Upper lobe of right lung (tissue), 1 donor: ENCODE measurements at regions not wholly inside any gene's neighbourhood (a gene's known extent, or its start where the extent isn't known, plus 50 kb on each side); places are given as distances from the start of the nearest gene placed in this dataset.
A peak's percentile ranks its signal among the peaks of the same experiment; 100 is the strongest.

Source experiments
- ATAC-seq: fragments of 200-7000 bp; cut with Tn5 transposase; one replicate; pipeline ENCODE4 v1.9.1; 2020; ENCODE audit warnings: mild to moderate bottlenecking, moderate library complexity
- DNase-seq: peaks from one replicate; pipeline ENCODE4 v3.0.0-alpha.2; 2020
- H3K27ac ChIP-seq: fragments of 200-600 bp; one replicate; pipeline ENCODE4 v1.8.0; 2022
- H3K27me3 ChIP-seq: fragments of 200-600 bp; one replicate; pipeline ENCODE4 v1.8.0; 2022; ENCODE audit warnings: mild to moderate bottlenecking
- H3K36me3 ChIP-seq: fragments of 200-600 bp; one replicate; pipeline ENCODE4 v1.8.0; 2022
- H3K4me1 ChIP-seq: fragments of 200-600 bp; one replicate; pipeline ENCODE4 v1.8.0; 2022
- H3K4me3 ChIP-seq: fragments of 200-600 bp; one replicate; pipeline ENCODE4 v1.8.0; 2022; ENCODE audit warnings: mild to moderate bottlenecking
- H3K9me3 ChIP-seq: fragments of 200-600 bp; one replicate; pipeline ENCODE4 v1.8.0; 2022
- intact Hi-C: fragments of 100-400 bp; cut with DNase I; formaldehyde crosslinking; loops from one replicate; pipeline ENCODE4 v1.11.0; 2022
- TF ChIP-seq, protein P1 (sequence below): fragments of 200-600 bp; IDR thresholded peaks from one replicate; pipeline ENCODE4 v1.8.0; 2022; ENCODE audit warnings: antibody characterized with exemption
- donor health status: DM: no; HTN: yes; CAD: no; lungs with severe emphysema.

GRCh38 chr1:101307985-101308689, 71.3 kb downstream of the S1PR1 start:
- Histone ChIP-seq H3K4me3 (no peak overlapping the region), H3K4me1 (peaks cover 16% of the 10 kb centered on the region), H3K9me3 (no peaks in the 10 kb centered on the region), H3K27me3 (peaks cover 5% of the 10 kb centered on the region), H3K36me3 (no peaks in the 10 kb centered on the region), H3K27ac (no peak overlapping the region)
- ATAC-seq (no peak), DNase-seq (no peak)
- TF ChIP-seq, protein P1, sequence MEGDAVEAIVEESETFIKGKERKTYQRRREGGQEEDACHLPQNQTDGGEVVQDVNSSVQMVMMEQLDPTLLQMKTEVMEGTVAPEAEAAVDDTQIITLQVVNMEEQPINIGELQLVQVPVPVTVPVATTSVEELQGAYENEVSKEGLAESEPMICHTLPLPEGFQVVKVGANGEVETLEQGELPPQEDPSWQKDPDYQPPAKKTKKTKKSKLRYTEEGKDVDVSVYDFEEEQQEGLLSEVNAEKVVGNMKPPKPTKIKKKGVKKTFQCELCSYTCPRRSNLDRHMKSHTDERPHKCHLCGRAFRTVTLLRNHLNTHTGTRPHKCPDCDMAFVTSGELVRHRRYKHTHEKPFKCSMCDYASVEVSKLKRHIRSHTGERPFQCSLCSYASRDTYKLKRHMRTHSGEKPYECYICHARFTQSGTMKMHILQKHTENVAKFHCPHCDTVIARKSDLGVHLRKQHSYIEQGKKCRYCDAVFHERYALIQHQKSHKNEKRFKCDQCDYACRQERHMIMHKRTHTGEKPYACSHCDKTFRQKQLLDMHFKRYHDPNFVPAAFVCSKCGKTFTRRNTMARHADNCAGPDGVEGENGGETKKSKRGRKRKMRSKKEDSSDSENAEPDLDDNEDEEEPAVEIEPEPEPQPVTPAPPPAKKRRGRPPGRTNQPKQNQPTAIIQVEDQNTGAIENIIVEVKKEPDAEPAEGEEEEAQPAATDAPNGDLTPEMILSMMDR: no peak
- intact Hi-C loops: no loop called here

GRCh38 chr1:101308935-101309333, 72.1 kb downstream of the S1PR1 start:
- intact Hi-C loops: no loop called here
- H3K27ac ChIP-seq: no peak overlapping the region

GRCh38 chr1:101309334-101310311, 72.8 kb downstream of the S1PR1 start:
- peaks cover 16% of the 10 kb centered on the region for H3K4me1 ChIP-seq
- intact Hi-C loops: no loop called here
- ATAC-seq: peak; percentile 86

More at GRCh38 chr1:101308935-101309333, 72.1 kb downstream of the S1PR1 start:
- Histone ChIP-seq H3K4me1 (peaks cover 16% of the 10 kb centered on the region), H3K9me3 (no peaks in the 10 kb centered on the region), H3K27me3 (peaks cover 5% of the 10 kb centered on the region), H3K4me3 (no peak overlapping the region), H3K36me3 (no peaks in the 10 kb centered on the region)
- TF ChIP-seq, protein P1: no peak
- ATAC-seq: no peak
- DNase-seq: no peak

DNA sequence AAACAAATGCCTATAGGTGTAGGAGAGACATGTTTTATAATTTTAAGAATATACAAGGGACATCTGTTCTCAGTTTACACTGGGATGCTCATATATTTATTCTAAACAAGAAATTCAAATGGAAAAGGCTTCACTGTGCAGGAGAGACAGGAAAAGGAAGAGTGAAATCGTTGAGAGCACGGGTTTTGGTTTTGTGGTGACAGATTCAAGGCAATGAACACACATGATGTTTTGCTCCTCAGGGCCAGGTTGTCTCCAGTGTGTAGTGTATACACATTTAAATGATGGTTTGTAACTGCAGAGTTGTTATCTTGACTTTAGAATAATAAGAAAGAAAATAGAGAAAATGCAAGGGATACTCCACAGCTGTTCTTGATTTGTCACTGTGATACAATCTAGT, 73.7 kb downstream of the S1PR1 start:
- DNase-seq: no peak
- H3K27ac ChIP-seq: no peak overlapping the region
- H3K9me3 ChIP-seq: no peaks in the 10 kb centered on the region
- no peak overlapping the region for H3K4me3 ChIP-seq
- peaks cover 16% of the 10 kb centered on the region for H3K4me1 ChIP-seq
- no peaks in the 10 kb centered on the region for H3K36me3 ChIP-seq
- intact Hi-C loops: no loop called here
- TF ChIP-seq, protein P1: no peak
- ATAC-seq: no peak
- peaks cover 5% of the 10 kb centered on the region for H3K27me3 ChIP-seq

More at GRCh38 chr1:101309334-101310311, 72.8 kb downstream of the S1PR1 start:
- Histone ChIP-seq H3K9me3 (no peaks in the 10 kb centered on the region), H3K27ac (peak overlapping the region; percentile 25), H3K27me3 (peaks cover 5% of the 10 kb centered on the region), H3K36me3 (no peaks in the 10 kb centered on the region), H3K4me3 (peak overlapping the region; percentile 51)
- DNase-seq: peak; percentile 74
- TF ChIP-seq, protein P1: peak; percentile 85

DNA sequence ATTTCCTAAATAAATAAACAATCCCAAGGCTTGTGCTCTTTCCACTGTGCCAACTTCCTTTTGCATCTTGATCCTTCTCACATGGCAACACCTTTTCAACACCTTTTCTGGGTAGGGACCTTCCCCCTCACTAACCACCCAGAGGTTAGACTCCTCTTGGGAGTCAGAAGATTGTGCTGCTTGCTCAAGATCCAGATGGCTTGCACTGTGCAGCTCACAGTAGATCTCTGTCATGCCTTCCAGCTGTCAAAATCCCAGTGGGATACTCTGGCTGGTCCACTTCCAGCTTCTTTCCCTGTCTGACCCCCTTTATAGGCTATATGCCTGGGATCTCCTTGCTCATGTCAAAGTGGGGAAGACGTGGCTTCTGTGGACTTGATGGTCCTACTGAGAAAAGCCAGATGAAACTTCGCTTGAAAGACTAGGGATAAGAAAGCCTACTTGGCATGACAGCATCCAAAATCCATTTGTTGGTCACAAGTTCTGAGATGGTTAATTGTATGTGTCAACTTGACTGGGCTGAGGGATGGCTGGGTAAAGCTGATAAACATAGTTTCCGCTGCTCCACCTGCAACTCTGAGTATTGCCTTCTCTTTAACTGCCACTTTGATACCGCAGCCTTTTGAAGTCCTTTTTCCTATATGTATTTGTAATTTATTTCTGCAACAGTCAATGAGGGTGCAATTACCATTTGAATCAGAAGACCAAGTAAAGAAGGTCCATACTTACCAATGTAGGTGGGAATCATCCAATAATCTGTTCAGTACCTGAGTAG, 74.5 kb downstream of the S1PR1 start:
- Histone ChIP-seq H3K27ac (no peak overlapping the region), H3K9me3 (no peaks in the 10 kb centered on the region), H3K36me3 (no peaks in the 10 kb centered on the region), H3K4me3 (no peak overlapping the region), H3K4me1 (peaks cover 16% of the 10 kb centered on the region), H3K27me3 (peaks cover 5% of the 10 kb centered on the region)
- ATAC-seq (no peak), DNase-seq (no peak)
- TF ChIP-seq, protein P1: no peak
- intact Hi-C loops: no loop called here
